Activated CD8-positive, alpha-beta T cell treated with anti-CD3 and anti-CD28 coated beads for 36 hours (primary cell): ENCODE measurements at regions not wholly inside any gene's neighbourhood (a gene's known extent, or its start where the extent isn't known, plus 50 kb on each side); places are given as distances from the start of the nearest gene placed in this dataset.

Experiments
- ATAC-seq: fragments of 200-7000 bp; cut with Tn5 transposase; one replicate; pipeline ENCODE4 v1.10.0; 2021; ENCODE audit warnings: mild to moderate bottlenecking, moderate library complexity
- CTCF ChIA-PET: fragments of 350-600 bp; sonication (Branson Sonifier 250); formaldehyde crosslinking; loops from one replicate; lab custom pipeline; 2021; ENCODE audit warnings: antibody characterized with exemption; lab: Charles Lee
- POLR2A ChIA-PET: fragments of 350-600 bp; sonication (Branson Sonifier 250); formaldehyde crosslinking; loops from one replicate; lab custom pipeline; 2021; ENCODE audit warnings: antibody characterized with exemption; lab: Charles Lee
- DNase-seq: peaks from one replicate; pipeline ENCODE4 v3.0.0-alpha.2; 2020
- H3K27ac Mint-ChIP-seq: one replicate; pipeline ENCODE4 v1.8.0; 2021; ENCODE audit warnings: mild to moderate bottlenecking, mixed read lengths
- H3K27me3 Mint-ChIP-seq: one replicate; pipeline ENCODE4 v1.8.0; 2021; ENCODE audit warnings: mixed read lengths
- H3K36me3 Mint-ChIP-seq: one replicate; pipeline ENCODE4 v1.8.0; 2021; ENCODE audit warnings: low read depth, mixed read lengths
- H3K4me1 Mint-ChIP-seq: one replicate; pipeline ENCODE4 v1.8.0; 2021; ENCODE audit warnings: low read depth, mixed read lengths
- H3K4me3 Mint-ChIP-seq: one replicate; pipeline ENCODE4 v1.8.0; 2021; ENCODE audit warnings: mild to moderate bottlenecking, moderate library complexity, mixed read lengths
- H3K9me3 Mint-ChIP-seq: one replicate; pipeline ENCODE4 v1.8.0; 2021; ENCODE audit warnings: mixed read lengths
- intact Hi-C: fragments of 100-400 bp; cut with micrococcal nuclease; formaldehyde crosslinking; loops from one replicate; pipeline ENCODE4 v1.10.0; 2022
- TF ChIP-seq, protein P1 (sequence below): fragments of 200-600 bp; IDR thresholded peaks from one replicate; pipeline ENCODE4 v1.8.0; 2022; ENCODE audit warnings: antibody characterized with exemption, mild to moderate bottlenecking

DNA sequence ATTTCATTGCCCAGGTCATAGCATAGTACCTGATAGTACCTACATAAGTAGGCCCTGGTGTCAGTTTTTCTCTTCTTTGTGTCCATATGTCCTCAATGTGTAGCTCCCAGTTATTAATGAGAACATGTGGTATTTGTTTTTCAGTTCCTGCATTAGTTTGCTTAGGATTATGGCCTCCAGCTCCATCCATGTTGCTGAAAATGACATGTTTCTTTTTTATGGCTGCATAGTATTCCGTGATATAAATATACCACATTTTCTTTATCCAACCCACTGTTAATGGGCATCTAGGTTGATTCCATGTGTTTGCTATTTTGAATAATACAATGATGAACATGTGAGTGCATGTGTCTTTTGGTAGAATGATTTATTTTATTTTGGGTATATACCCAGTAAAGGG lies 641.6 kb downstream of the RFPL4B start:
- Mint-ChIP-seq H3K27me3 (no peaks in the 10 kb centered on the region), H3K4me3 (no peak overlapping the region), H3K27ac (no peak overlapping the region), H3K36me3 (no peaks in the 10 kb centered on the region), H3K4me1 (no peaks in the 10 kb centered on the region), H3K9me3 (peaks cover 5% of the 10 kb centered on the region)
- ChIA-PET CTCF (interaction anchor here (0.8 kb wide), 1 partner anchor 8 kb away, joined by 3 read pairs; no protein-coding TSS in a partner anchor), POLR2A (no interaction called here)
- DNase-seq (no peak), ATAC-seq (no peak)
- TF ChIP-seq, protein P1, sequence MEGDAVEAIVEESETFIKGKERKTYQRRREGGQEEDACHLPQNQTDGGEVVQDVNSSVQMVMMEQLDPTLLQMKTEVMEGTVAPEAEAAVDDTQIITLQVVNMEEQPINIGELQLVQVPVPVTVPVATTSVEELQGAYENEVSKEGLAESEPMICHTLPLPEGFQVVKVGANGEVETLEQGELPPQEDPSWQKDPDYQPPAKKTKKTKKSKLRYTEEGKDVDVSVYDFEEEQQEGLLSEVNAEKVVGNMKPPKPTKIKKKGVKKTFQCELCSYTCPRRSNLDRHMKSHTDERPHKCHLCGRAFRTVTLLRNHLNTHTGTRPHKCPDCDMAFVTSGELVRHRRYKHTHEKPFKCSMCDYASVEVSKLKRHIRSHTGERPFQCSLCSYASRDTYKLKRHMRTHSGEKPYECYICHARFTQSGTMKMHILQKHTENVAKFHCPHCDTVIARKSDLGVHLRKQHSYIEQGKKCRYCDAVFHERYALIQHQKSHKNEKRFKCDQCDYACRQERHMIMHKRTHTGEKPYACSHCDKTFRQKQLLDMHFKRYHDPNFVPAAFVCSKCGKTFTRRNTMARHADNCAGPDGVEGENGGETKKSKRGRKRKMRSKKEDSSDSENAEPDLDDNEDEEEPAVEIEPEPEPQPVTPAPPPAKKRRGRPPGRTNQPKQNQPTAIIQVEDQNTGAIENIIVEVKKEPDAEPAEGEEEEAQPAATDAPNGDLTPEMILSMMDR: no peak
- intact Hi-C loops: no loop called here

DNA sequence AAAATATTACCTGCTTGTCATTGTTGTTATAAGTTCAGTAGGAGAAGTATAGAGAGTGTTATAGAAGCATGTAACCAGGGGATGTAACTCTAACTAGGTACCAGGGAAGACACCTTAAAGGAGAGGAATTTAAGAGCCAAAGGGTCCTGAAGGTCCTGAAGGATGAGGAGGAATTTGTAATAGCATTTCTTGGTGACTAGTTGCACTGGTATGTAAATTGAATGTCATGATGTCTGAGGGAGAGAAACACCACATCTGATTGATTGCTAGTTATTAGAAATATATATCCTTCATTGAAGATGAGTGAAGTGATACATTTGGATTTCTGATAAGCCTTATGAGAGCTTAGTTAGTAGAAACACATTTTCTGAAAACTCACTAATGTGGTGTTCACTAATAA lies 643.8 kb downstream of the RFPL4B start:
- POLR2A ChIA-PET: no interaction called here
- ATAC-seq (no peak), DNase-seq (no peak)
- H3K36me3 Mint-ChIP-seq: no peaks in the 10 kb centered on the region
- no peak overlapping the region for H3K4me3 Mint-ChIP-seq
- intact Hi-C loops: no loop called here
- no peaks in the 10 kb centered on the region for H3K27me3 Mint-ChIP-seq
- no peaks in the 10 kb centered on the region for H3K4me1 Mint-ChIP-seq
- no peak overlapping the region for H3K27ac Mint-ChIP-seq
- TF ChIP-seq, protein P1: no peak
- H3K9me3 Mint-ChIP-seq: peaks cover 5% of the 10 kb centered on the region
- CTCF ChIA-PET: no interaction called here

GRCh38 chr6:112991912-112992311 lies 644.8 kb downstream of the RFPL4B start:
- Mint-ChIP-seq H3K27me3 (no peaks in the 10 kb centered on the region), H3K9me3 (peaks cover 5% of the 10 kb centered on the region), H3K4me3 (no peak overlapping the region), H3K4me1 (no peaks in the 10 kb centered on the region), H3K36me3 (no peaks in the 10 kb centered on the region), H3K27ac (no peak overlapping the region)
- ChIA-PET POLR2A (no interaction called here), CTCF (no interaction called here)
- TF ChIP-seq, protein P1: no peak
- intact Hi-C loops: no loop called here
- DNase-seq: no peak
- ATAC-seq: no peak

GRCh38 chr6:112997421-112998085 lies 650.4 kb downstream of the RFPL4B start:
- ATAC-seq (no peak), DNase-seq (no peak)
- CTCF ChIA-PET: no interaction called here
- H3K36me3 Mint-ChIP-seq: no peaks in the 10 kb centered on the region
- TF ChIP-seq, protein P1: no peak
- POLR2A ChIA-PET: no interaction called here
- H3K4me3 Mint-ChIP-seq: no peak overlapping the region
- H3K27ac Mint-ChIP-seq: no peak overlapping the region
- no peaks in the 10 kb centered on the region for H3K4me1 Mint-ChIP-seq
- peaks cover 2% of the 10 kb centered on the region for H3K9me3 Mint-ChIP-seq
- H3K27me3 Mint-ChIP-seq: no peaks in the 10 kb centered on the region
- intact Hi-C loops: no loop called here

- ChIA-PET CTCF (no interaction called here), POLR2A (no interaction called here)
- H3K4me1 Mint-ChIP-seq: no peaks in the 10 kb centered on the region
- no peak overlapping the region for H3K27ac Mint-ChIP-seq
- intact Hi-C loops: no loop called here
- ATAC-seq: no peak
- TF ChIP-seq, protein P1: no peak
- peaks cover under 1% of the 10 kb centered on the region for H3K9me3 Mint-ChIP-seq
- DNase-seq: no peak
- H3K27me3 Mint-ChIP-seq: no peaks in the 10 kb centered on the region
- H3K4me3 Mint-ChIP-seq: no peak overlapping the region
- H3K36me3 Mint-ChIP-seq: no peaks in the 10 kb centered on the region
These were observed 656.9 kb downstream of the RFPL4B start for GRCh38 chr6:113004054-113004453.
